D721Med (cell line): ENCODE measurements at regions not wholly inside any gene's neighbourhood (a gene's known extent, or its start where the extent isn't known, plus 50 kb on each side); places are given as distances from the start of the nearest gene placed in this dataset.

Experiments
- DNase-seq: peaks from one replicate; pipeline ENCODE4 v3.0.0; 2011; ENCODE audit warnings: low spot score; ENCODE audit not compliant: insufficient read length
- FAIRE-seq: peaks from 2 replicates; lab custom pipeline; 2011; peaks lifted over from hg19 to GRCh38; lab: Jason Lieb, UNC
- TF ChIP-seq, protein P1 (sequence below): IDR thresholded peaks from 2 replicates; pipeline ENCODE4 v1.5.1; 2012; ENCODE audit warnings: mild to moderate bottlenecking, control low read depth; ENCODE audit not compliant: insufficient read depth; ENCODE audit errors: missing control alignments

DNA sequence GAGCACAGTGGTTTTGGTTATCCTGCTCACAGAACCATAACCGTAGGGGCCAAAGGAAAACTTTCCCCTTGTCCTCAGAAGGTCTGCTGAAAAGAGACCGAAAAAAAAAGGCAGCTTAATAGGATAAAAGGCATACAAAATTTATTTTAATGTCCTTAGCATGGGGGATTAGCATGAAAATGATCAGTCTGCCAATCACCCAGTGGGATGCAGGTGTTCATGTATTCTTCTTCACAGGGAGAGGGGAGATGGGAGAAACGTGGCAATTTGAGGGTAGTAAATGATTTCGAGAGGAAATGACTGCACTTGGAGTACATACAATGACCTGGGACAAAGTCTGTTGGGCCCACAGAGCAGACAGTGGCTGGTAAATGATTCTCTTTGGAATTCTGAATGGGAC, 194.0 kb downstream of the AJAP1 start:
- FAIRE-seq (no peak), DNase-seq (no peak)
- TF ChIP-seq, protein P1, sequence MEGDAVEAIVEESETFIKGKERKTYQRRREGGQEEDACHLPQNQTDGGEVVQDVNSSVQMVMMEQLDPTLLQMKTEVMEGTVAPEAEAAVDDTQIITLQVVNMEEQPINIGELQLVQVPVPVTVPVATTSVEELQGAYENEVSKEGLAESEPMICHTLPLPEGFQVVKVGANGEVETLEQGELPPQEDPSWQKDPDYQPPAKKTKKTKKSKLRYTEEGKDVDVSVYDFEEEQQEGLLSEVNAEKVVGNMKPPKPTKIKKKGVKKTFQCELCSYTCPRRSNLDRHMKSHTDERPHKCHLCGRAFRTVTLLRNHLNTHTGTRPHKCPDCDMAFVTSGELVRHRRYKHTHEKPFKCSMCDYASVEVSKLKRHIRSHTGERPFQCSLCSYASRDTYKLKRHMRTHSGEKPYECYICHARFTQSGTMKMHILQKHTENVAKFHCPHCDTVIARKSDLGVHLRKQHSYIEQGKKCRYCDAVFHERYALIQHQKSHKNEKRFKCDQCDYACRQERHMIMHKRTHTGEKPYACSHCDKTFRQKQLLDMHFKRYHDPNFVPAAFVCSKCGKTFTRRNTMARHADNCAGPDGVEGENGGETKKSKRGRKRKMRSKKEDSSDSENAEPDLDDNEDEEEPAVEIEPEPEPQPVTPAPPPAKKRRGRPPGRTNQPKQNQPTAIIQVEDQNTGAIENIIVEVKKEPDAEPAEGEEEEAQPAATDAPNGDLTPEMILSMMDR = no peak

DNA sequence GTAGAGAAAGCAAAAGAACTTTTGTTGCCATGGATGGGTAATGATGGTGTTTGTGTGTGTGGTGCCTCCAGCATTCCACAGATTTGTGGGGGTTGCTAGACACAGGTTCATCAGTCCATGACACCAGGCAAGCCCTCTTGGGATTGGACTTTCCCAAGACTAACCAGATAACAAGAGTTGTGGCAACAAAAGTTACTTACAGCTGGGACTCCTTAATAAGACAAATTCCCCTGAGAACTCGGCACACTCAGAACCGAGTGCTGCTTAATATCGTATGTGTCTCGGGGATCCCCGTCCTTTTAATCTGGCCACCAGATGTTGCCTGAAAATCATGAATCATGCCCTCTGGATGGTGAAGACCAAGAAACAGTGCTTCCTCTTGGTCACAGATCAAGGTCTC, 193.3 kb downstream of the AJAP1 start:
- TF ChIP-seq, protein P1 = no peak
- DNase-seq = no peak
- FAIRE-seq = no peak
